ENCODE measurements at regions not wholly inside any gene's neighbourhood (a gene's known extent, or its start where the extent isn't known, plus 50 kb on each side); places are given as distances from the start of the nearest gene placed in this dataset.

DNA sequence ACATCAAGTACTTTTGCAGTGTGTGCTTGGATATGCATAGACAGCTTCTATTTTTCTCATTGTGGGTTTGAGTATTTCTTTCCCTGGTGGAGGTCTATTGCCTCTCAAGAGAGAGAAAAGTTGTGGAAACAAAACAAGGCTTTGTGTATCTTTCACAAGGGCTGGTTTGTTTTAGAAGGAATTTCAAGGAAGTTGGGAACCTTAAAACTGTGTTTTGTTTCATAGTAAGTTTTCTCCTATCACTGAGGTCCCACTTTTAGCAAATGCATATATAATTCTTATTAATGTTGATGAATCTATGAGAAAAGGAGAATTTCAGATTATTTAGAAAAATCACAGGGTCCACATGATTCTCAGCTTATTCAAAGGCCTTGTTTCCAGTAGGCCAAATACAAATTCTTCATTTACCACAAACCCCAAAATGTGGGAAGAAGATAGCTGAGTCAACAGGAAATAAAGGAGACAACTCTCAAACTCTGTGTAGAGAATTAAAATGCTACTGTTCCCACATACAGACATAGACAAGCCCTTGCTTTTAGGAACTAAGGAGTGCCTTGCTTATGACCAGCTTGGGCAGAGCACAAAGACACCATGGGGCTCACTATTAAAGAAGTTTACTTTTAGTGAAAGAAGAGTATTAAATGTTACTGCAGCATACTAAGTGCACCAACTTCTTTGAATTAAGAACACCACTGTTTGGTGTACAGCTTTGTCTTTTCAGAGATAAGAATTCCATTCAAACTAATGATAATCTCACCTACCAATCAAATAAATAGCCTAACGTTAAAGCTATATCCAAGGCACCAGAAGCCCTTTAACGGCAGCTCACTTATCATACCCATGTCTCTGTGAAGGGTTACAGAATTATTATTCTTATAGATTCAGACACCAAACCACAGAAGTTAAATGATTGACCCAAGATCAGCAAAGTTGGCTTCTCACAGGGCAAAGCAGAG is 177.4 kb upstream of the LEF1 start:
- no peaks in the 10 kb centered on the region for H3K4me1 ChIP-seq
- TF ChIP-seq, protein P1, sequence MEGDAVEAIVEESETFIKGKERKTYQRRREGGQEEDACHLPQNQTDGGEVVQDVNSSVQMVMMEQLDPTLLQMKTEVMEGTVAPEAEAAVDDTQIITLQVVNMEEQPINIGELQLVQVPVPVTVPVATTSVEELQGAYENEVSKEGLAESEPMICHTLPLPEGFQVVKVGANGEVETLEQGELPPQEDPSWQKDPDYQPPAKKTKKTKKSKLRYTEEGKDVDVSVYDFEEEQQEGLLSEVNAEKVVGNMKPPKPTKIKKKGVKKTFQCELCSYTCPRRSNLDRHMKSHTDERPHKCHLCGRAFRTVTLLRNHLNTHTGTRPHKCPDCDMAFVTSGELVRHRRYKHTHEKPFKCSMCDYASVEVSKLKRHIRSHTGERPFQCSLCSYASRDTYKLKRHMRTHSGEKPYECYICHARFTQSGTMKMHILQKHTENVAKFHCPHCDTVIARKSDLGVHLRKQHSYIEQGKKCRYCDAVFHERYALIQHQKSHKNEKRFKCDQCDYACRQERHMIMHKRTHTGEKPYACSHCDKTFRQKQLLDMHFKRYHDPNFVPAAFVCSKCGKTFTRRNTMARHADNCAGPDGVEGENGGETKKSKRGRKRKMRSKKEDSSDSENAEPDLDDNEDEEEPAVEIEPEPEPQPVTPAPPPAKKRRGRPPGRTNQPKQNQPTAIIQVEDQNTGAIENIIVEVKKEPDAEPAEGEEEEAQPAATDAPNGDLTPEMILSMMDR (IDR thresholded peaks at IDR 0.05) = no peak
- H2AFZ ChIP-seq = no peak overlapping the region
- no peak overlapping the region for H3K4me3 ChIP-seq (ENCODE audit: low read depth, low read length)
- no peaks in the 10 kb centered on the region for H3K79me2 ChIP-seq
- no peak overlapping the region for H3K4me2 ChIP-seq (ENCODE audit: low read length)
- no peak overlapping the region for H3K27ac ChIP-seq
- no peaks in the 10 kb centered on the region for H3K9me3 ChIP-seq (ENCODE audit: control insufficient read depth, low read length)
- no peaks in the 10 kb centered on the region for H3K27me3 ChIP-seq (ENCODE audit: control insufficient read depth, insufficient read depth, low read length)
- H3K9ac ChIP-seq = no peak overlapping the region
- H3K36me3 ChIP-seq (ENCODE audit: control insufficient read depth, insufficient read depth, low read length) = no peaks in the 10 kb centered on the region

GRCh38 chr4:108342325-108342970 is 173.7 kb upstream of the LEF1 start:
- no peak overlapping the region for H3K4me2 ChIP-seq (ENCODE audit: low read length)
- H3K27ac ChIP-seq = no peak overlapping the region
- no peaks in the 10 kb centered on the region for H3K4me1 ChIP-seq
- no peak overlapping the region for H3K9ac ChIP-seq
- no peaks in the 10 kb centered on the region for H3K36me3 ChIP-seq (ENCODE audit: control insufficient read depth, insufficient read depth, low read length)
- H2AFZ ChIP-seq = no peak overlapping the region
- H3K79me2 ChIP-seq = no peaks in the 10 kb centered on the region
- H3K27me3 ChIP-seq (ENCODE audit: control insufficient read depth, insufficient read depth, low read length) = no peaks in the 10 kb centered on the region
- no peak overlapping the region for H3K4me3 ChIP-seq (ENCODE audit: low read depth, low read length)
- TF ChIP-seq, protein P1 (IDR thresholded peaks at IDR 0.05) = no peak
- no peaks in the 10 kb centered on the region for H3K9me3 ChIP-seq (ENCODE audit: control insufficient read depth, low read length)

- H3K9ac ChIP-seq = no peak overlapping the region
- TF ChIP-seq, protein P1 (IDR thresholded peaks at IDR 0.05) = no peak
- no peak overlapping the region for H3K27ac ChIP-seq
- H3K79me2 ChIP-seq = no peaks in the 10 kb centered on the region
- H3K4me3 ChIP-seq (ENCODE audit: low read depth, low read length) = no peak overlapping the region
- no peak overlapping the region for H3K4me2 ChIP-seq (ENCODE audit: low read length)
- no peaks in the 10 kb centered on the region for H3K36me3 ChIP-seq (ENCODE audit: control insufficient read depth, insufficient read depth, low read length)
- H2AFZ ChIP-seq = no peak overlapping the region
- H3K9me3 ChIP-seq (ENCODE audit: control insufficient read depth, low read length) = no peaks in the 10 kb centered on the region
- H3K4me1 ChIP-seq = no peaks in the 10 kb centered on the region
- H3K27me3 ChIP-seq (ENCODE audit: control insufficient read depth, insufficient read depth, low read length) = no peaks in the 10 kb centered on the region
Measured at GRCh38 chr4:108337923-108338322, 169.2 kb upstream of the LEF1 start.

DNA sequence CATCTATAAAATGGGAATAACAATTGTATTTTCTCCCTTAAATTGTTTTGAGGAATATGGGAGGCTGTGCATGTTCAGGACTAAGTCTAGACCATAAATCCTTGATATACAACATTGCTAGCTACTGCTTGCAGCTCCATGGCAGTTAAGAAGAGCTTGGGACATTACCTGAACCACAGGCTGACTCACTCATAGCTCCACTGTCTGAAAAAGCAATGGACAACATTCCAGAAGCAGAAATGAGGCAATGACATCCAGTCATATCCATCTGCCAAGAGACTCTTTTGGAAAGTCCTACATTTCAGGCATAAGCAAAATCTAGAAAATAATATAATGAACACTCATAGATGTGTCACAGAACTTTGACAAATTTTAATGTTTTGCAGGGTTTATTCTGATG is 167.3 kb upstream of the LEF1 start:
- H3K27ac ChIP-seq = no peak overlapping the region

More for the DNA sequence above, 167.3 kb upstream of the LEF1 start:
- no peak overlapping the region for H3K4me2 ChIP-seq (ENCODE audit: low read length)
- TF ChIP-seq, protein P1 (IDR thresholded peaks at IDR 0.05) = no peak
- H2AFZ ChIP-seq = no peak overlapping the region
- H3K9me3 ChIP-seq (ENCODE audit: control insufficient read depth, low read length) = no peaks in the 10 kb centered on the region
- no peaks in the 10 kb centered on the region for H3K27me3 ChIP-seq (ENCODE audit: control insufficient read depth, insufficient read depth, low read length)
- H3K4me3 ChIP-seq (ENCODE audit: low read depth, low read length) = no peak overlapping the region
- no peaks in the 10 kb centered on the region for H3K36me3 ChIP-seq (ENCODE audit: control insufficient read depth, insufficient read depth, low read length)
- H3K79me2 ChIP-seq = no peaks in the 10 kb centered on the region
- no peak overlapping the region for H3K9ac ChIP-seq
- no peaks in the 10 kb centered on the region for H3K4me1 ChIP-seq
